OCI-M1 (cell line): ENCODE measurements at regions not wholly inside any gene's neighbourhood (a gene's known extent, or its start where the extent isn't known, plus 50 kb on each side); places are given as distances from the start of the nearest gene placed in this dataset.

Experiments used
- DNase-seq: peaks from one replicate; lab custom pipeline; 2025; lab: John Stamatoyannopoulos, UW

DNA sequence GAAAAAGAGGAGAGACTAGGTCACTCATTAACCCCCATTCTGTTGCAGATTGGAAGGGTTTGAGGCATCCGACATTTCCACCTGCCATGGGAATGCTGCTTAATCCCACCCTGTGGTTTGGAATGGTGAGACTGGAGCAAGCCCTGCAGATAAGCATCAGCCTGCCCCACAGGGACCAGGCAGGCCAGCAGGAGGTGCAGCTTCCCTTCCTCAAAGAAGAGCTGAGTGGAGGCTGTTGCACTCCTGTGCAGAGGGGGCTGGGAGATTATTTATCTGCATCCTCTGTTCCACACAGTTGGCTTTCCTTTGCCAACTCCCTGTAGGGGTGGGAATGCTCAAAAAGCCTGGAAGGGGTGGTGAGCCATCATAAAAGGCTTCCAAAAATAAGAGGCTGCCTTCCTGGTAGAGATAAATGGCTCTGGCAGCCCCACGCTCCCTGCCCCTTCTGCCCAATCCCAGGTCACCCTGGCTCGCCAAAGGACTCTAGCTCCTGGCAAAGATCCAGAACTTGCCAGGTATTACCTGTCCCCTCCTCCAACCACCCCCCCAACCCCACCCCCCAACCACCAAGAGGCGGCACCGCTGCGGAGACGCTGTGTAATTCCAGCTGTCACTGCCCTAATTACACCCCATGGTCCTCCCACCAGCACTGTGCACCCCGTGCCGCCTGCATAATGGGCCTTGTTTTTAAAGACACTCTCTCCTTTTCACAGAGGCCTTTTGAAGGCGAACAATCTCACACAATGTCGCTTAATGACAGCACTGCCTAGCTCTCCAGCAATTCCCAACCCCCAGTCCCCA is 83.0 kb upstream of the ZC3H12A start:
- DNase-seq, result no peak

DNA sequence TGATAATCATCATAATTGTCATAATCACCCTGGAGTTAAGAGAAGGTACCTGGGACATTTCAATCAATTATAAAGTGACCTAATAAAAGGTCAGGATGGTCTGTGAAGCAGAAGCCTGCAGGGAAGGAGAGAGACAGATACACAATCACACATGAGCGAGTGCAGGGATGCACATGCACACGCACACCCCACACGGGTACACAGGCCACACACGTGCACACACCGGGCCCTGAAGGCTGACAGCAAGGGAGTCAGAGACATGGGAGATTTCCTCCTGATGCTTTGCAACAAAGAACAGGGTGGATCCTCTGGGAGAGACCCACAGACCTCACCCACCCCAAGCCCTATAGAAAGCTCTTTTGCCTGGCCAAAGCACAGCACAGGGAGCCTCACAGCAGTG is 82.3 kb upstream of the ZC3H12A start:
- DNase-seq, result no peak

DNA sequence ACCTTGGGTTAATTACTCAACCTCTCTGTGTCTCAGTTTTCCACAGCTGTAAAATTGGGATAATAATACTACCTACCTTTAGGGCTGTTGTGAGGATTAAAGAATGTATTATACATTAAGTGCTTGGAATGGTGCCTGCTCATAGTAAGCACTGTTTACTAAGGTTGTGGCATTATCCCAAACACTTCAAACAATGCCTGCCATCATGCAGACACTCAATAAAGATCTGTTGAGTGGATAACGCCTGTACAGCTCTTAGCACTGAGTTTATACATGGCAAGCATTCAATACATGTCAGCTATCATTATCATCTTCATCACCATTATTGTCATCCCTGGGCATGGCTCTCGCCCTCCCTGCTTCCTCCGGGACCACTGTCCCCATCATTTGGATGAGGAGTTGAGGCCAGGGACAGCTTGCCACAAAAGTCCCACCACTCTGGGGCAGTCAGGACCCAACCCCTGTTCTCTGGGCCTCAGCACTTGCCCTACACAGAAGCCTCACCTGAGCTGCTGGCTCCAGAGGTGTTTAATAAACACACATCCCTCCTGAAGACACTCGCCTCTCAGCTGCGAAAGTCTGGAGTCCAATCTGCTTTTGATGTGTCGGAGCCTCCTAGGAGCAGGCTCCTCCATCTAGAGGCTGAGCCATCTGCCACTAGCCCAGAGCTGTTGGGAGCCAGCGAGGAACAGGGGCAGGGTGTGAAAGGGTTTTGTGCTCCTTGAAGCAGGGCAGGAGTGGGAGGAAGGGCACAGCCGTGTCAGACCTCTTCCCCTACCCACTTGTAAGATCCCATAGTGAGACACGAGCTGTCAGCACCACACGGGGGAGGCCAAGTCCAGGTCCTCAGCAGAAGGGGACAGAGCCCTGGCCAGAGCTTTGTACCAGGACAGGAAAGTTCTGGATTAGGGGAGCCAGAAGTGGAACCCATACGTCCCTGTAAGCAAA is 80.9 kb upstream of the ZC3H12A start:
- no peak for DNase-seq

DNA sequence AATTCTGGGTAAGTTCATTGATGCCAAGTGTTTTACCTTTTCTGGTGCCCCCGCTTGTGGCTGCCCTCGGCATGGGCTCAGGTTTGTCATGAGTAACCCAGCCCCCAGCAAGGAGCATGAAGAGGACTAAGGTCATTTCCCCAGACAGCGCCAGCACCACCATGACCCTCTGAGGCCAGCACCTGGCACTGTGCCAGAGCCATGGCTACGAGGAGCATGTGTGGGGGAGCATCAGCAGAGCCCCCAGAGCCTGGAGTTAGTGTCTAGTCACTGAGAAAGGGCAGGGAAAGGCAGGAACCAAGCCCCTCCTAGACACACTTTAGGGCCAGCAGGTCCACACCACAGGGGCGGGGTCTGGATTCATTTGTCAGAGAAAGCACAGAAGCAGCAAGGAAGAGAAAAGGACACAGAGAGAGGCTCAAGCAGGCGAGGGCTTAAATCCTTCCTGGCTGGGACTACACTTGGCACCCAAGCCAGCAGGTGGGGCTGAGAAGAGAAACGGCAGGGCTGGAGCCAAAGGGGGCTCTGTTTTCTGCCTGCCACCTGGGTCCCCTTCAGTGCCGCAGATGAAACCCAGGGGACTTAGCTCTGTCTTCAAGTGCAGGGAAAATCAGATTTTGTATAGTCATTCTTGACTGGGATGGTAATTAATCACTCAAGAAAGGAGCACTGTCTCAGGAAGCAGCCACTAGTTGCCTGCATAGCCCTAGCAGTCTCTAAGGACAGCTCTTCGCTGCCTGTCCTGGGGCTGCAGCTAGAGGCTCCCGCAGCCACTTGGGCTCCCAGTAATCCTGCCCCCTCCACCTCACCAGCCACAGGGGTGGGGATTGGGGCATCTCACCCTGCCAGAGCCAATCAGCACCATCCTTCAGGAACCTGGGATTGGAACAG is 79.6 kb upstream of the ZC3H12A start:
- no peak for DNase-seq

DNA sequence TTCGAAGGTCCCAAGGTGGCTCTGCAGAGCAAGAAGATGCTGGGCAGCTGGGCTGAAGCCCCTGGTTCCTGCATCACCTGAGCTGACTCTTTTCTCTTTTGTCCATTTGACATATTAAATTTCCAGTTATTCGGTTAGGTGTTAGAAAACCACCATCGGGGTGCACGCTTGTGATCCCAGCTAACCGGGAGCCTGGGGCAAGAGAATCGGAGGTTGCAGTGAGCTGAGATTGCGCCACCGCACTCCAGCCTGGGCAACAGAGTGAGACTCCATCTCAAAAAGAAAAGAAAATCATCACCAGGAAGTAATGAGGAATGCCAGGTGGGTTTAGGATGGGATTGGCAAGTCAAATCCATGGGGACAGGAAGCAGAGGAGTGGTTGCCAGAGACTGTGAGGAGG is 76.3 kb upstream of the ZC3H12A start:
- DNase-seq, result no peak

- no peak for DNase-seq
Observed at GRCh38 chr1:37399205-37399604, 75.2 kb upstream of the ZC3H12A start.

- no peak for DNase-seq
Observed at GRCh38 chr1:37399830-37400464, 74.4 kb upstream of the ZC3H12A start.

DNA sequence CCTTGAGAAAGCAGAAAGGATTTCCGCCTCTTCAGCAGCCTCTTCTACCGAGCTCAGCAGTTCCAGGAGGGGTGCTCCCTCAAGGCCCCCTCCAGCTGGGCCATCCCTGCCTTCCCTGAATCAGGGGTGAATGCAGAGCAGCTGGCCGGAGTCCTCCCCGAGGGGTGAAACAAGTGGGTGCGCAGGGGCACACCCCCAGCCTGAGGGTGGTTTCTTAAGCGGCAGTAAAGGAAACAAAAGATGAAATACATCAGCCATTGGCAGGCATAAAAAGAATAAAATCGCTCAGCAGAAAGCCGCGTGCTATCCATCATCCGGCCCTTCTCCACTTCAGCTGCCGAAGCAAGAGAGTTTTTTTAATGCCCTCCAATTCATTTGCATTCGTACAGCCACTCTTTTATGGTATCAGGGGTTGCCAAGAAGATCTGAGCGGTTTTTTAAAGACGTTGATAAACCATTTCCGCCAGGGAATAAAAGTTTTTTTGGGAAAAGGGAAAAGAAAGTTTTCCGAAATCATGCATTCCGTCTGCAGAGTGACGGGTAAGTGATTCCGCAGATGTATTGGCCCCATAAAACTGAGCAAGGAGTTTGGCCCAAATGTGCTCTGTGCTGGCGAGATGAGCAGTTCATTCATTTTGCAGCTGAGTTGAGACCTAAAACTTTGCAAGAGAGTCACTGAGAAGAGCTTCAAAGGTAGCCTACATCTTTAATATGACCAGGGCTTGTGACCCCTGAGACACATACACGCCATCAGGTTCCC is 73.7 kb upstream of the ZC3H12A start:
- no peak for DNase-seq

GRCh38 chr1:37403166-37403565 is 71.2 kb upstream of the ZC3H12A start:
- no peak for DNase-seq

GRCh38 chr1:37404711-37405110 is 69.7 kb upstream of the ZC3H12A start:
- no peak for DNase-seq

- peak; percentile 31 for DNase-seq
Observed at GRCh38 chr1:37410105-37410504, 64.3 kb upstream of the ZC3H12A start.

DNA sequence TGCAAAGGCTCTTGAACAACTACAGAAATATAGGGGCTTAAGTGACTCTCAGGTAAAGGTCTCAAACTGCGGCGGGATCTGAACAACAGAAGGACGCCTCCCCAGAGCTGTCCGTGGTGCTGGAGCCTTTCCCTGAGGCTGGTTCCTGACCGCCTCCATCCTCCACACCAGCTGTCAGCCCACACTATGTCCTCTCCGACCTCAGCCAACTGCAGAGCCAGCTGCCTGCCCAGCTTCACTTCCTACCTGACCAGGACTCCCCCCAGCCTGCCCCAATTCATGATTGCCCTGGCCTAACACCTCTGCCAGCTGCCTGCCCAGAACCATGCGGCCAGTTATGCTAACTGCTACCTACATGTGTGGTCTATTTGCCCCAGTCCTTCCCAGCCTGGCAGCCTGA is 63.6 kb upstream of the ZC3H12A start:
- DNase-seq, result peak; percentile 24

DNA sequence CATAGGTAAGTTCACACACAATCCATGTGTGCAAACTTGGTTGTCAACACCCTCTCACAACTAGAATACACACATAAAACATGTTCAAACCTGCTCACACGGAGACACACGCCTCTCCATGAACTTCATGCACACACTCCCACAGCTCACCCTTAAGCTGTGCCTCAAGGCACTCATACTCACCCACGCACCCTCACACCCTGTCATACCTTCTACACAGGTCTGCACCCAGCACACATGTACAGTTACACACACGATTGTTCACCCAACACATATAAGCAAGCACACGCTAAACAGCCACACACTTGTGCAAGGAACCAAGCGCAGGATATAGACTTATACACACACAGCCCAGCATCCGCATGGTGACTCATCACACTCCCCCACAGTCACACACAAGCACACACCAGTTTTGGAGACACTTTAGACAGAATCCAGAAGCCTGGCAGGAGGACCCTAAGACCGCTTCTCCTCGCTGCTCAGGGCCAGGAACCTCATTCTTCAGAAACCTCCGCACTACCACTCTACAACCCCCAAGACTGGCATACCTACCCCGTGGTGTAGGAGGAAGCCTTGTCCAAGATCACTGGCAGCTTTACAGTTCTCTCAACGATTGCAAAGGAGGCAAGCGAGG is 58.7 kb upstream of the ZC3H12A start:
- DNase-seq, result no peak

DNA sequence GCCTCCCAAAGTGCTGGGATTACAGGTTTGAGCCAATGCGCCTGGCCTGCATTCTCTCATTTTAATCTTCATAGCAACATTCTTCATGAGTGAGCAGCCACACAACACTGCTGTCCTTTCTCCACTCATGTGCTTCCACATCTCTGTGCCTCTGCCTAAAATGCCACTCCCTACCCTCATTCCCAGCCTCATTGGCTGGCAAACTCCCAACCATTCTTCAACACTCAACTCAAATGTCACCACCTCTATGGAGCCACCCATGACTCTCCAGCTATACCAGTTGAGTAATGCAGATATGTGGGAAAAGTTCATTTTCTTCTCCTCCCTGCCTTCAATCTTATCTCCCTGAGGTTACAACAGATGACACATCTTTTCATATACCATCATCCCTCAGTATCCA is 53.9 kb upstream of the ZC3H12A start:
- no peak for DNase-seq

- peak; percentile 51 for DNase-seq
Observed at GRCh38 chr1:37423810-37424209, 50.6 kb upstream of the ZC3H12A start.

DNA sequence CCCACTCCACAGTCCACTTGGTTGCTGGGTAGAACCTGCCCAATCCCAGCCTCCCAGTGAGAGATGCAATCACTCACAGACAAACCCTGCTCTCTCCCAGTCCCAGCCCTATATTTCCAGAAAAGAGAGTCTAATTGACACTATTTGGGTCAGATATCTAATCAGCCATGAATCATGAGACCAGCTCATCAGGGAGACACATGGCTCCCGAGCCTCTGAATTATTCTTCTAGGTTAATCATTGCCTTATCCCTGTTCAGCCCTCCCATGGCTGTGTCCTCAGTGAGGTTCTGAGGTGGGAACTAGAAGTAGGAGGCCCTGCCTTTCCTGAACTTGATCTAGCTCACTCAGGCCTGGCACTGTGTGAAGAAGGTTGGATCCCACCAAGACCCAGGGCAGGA is 49.9 kb upstream of the ZC3H12A start:
- no peak for DNase-seq
